GM21526 (cell line): ENCODE measurements at regions not wholly inside any gene's neighbourhood (a gene's known extent, or its start where the extent isn't known, plus 50 kb on each side); places are given as distances from the start of the nearest gene placed in this dataset.

Source experiments
- ATAC-seq: cut with Tn5 transposase; IDR thresholded peaks from one replicate; pipeline ENCODE4 v1.9.1; 2021; ENCODE audit warnings: moderate library complexity; ENCODE audit not compliant: unreplicated experiment, low FRiP score

DNA sequence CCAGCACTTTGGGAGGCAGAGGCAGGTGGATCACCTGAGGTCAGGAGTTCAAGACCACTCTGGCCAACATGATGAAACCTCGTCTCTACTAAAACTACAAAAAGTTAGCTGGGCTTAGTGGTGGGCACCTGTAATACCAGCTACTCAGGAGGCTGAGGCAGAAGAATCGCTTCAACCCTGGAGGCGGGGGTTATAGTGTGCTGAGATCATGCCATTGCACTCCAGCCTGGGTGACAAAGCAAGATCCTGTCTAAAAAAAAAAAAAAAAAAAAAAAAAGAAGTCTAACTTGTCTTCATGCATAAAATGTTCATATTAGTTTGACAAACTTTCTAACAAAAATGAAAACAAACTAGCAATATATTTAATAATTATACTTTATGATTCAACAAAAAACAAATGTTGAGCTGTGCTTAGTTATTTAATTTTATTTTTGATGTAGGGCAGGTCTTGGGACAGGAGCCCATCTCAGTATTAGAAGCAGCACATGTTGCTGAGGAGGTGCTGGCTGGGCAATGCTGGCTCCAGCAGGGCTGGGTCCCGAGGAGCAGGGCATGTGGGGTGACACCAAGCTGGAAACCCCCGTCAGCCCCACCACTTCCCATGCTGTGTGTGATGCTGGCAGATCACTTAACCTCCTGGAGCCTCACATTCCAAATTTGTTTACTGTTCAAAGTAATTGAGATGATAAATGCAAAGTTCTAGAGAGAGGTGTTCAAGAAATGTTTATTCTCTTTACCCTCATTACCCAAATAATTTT, 335.3 kb upstream of the KLF6 start:
- ATAC-seq: no peak

DNA sequence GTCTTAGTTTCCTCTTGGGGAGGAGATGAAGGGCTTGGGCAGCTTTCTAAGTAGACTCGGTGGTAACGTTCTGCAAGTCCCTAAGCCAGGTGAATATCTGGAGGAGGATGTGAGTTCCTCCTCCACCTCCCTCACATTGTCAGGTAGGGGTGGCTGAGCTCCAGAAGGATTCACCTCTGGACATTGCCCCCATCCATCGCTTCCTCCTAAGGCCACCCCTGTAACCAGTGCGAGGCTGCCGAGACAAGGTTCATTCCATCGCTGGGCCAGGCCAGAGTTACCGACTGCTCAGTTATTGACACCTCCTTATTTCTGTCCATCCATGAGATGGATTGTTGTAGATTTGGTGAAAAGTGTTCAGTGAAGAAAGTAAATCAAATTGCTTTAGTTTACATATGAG, 334.1 kb upstream of the KLF6 start:
- ATAC-seq: no peak

DNA sequence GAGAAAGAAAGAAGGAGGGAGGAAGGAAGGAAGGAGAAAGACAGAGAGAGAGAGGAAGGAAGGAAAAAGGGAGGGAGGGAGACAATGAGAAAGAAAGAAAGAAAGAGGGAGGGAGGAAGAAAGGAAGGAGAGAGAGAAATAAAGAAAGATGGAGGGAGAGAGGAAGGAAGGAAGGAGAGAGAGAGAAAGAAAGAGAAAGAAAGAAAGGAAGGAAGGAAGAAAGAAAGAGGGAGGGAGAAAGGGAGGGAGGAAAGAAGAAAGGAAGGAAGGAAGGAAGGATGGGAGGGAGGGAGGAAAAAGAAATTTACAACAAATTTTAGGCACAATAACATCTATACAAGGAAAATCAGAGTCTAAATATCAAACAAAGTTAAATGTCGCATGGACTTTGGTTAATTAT, 332.6 kb upstream of the KLF6 start:
- no peak for ATAC-seq

- no peak for ATAC-seq
These were observed 326.6 kb upstream of the KLF6 start for GRCh38 chr10:4111643-4112042.

- no peak for ATAC-seq
These were observed 324.5 kb upstream of the KLF6 start for GRCh38 chr10:4109469-4109868.

DNA sequence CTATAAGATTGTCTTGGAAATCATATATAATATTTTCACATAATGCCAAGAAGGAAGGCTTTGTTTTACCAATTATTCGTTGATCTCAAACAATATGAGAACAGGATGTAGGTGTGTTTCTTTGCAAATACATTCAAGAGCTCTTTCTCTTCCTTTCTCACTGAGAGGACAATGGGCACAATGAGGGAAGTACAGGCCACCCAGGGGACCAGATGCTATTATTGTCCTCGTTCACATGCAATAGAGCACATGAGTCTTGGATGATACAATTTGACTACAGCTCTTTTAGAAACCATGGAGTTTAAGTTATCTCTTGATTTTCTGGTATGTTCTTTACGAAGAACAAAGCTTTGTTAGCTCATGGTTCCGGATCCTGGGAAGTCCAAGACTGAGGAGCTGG, 323.7 kb upstream of the KLF6 start:
- no peak for ATAC-seq

DNA sequence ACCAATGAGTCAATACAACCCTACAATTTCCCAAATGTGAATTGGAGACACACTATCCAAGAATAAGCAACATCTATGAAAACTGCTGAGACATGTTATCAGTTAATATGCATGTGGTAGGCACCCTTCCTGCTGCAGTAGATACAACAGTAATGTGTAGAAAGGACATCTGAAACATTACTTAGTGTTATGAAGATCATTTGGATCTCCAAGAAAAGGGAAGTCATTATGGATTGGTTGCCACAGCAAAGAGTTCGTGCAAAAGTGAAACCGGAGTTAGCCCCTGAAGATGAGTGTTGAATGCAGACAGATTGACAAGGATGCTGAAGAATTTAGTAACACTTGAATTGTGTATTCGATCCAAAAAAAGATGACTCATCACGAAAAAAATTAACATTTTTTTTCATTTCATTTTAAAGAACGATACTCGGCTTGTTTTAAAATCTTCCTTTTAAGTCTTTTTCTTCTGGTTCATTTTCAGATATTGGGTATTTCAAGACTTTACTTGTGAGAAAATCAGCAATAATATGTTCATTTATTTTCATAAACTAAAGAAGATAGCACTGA, 322.4 kb upstream of the KLF6 start:
- no peak for ATAC-seq

- ATAC-seq: no peak
These were observed 318.6 kb upstream of the KLF6 start for GRCh38 chr10:4103603-4104002.

GRCh38 chr10:4102802-4103344, 317.9 kb upstream of the KLF6 start:
- ATAC-seq: no peak

- ATAC-seq: no peak
These were observed 317.1 kb upstream of the KLF6 start for GRCh38 chr10:4101918-4102654.

DNA sequence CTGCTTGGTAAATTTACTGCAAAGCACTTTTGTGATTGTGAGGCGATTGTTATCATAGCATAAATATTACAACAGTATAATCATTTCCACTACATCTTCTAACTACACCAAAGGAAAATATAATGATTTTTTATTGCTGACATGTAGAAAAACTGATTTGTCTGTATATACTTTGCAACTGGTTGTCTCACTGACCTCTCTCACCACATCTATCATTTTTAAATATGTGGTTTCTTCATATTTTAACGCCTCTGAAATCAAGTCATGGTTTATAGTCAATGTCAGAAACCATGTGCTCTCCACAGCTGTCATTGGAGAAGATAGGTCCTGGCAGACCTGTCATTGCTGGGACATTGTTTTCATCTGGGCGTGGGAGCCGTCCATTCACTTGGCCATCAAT, 315.4 kb upstream of the KLF6 start:
- no peak for ATAC-seq

- no peak for ATAC-seq
These were observed 314.2 kb upstream of the KLF6 start for GRCh38 chr10:4099202-4099601.

DNA sequence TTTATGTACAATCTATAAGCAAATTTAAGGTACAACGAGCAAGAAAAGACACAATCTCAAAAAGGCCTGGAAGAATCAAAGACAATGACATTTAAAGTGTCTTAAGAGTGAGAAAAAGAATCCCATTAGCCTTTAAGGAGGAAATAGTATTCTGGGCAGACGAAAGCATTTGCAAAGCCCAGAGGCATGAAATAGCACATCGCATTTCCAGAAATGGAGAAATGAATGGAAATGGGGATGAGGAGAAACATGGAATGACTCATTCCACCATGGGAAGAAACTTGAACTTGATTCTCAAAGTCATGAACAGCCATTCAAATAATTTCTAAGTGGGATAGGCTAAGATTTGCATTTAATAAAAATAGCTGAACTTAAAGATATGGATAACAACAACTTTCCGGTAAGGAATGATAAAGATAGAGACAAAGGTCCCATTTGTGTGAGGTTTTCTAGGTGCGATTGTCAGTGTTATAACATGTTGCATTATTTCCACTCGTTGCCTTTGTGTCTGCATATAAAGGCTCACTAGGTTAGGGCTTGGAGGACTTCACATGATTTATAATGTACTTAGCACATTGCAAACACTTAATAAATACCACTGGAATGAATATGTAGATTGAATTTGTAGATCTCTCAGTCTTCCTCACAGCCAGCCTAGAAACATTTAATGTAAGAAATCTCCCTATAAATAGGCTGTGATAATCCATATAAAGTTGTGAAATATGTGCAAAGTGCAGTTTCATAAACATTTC, 310.3 kb upstream of the KLF6 start:
- no peak for ATAC-seq

DNA sequence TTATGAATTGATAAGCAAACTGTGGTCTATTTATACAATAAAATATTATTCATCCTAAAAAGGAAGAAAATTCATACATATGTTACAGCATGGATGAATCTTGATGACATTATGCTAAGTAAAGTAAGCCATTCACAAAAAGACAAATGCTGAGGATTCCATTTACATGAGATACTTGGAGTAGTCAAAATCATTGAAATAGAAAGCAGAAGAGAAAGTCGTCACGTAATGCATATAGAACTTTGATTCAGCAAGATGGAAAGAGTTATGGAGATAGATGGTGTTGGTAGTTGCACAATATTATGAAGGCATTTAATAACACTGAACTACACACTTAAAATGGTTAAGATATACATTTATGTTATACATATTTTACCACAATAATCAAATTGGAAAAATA, 309.7 kb upstream of the KLF6 start:
- no peak for ATAC-seq

- ATAC-seq: no peak
These were observed 308.4 kb upstream of the KLF6 start for GRCh38 chr10:4093438-4093837.

- ATAC-seq: no peak
These were observed 303.5 kb upstream of the KLF6 start for GRCh38 chr10:4088354-4089066.

GRCh38 chr10:4086131-4086898, 301.3 kb upstream of the KLF6 start:
- no peak for ATAC-seq

DNA sequence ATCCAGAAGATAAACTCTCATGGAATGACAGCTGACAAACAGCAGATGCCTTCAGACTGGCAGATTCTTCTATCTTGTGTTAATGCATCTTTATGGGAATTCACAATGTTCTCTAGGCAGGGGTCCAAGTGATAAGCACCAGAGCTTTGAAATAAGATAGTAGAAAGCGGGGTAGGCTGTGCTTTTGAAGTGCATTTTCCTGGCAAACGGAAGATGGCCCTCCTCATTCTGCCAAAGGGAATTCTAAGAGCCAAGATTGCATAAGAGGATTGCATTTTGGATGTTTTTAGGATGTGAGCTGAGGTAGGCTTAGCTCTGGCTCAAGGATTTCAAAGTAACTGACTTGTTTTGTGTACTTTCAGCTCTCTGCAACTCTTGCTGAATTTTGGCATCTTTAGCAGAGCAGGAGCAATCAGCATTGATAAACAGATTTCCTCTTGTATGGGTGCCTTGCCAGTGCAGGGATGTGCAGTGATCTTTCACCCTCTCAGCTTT, 298.5 kb upstream of the KLF6 start:
- no peak for ATAC-seq

DNA sequence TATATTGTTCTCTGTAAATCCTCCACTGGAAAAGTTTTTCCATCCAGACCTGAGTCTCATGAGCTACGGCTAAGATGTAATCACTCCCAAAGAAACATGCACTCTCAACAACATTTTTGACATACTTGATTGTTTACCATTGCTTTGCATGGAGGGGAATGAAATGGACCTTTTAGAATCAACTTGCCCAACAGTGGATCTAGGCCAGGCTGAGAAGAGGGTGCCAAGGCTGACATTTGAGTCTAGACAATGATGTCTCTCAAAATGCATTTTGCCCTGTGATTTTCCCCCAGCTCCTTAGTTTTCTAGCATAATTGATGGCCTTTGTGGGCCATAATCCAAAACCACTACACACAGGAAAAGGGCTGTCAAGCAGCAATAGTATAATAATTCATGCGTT, 297.9 kb upstream of the KLF6 start:
- ATAC-seq: no peak
